SK-N-SH (cell line): ENCODE measurements at regions not wholly inside any gene's neighbourhood (a gene's known extent, or its start where the extent isn't known, plus 50 kb on each side); places are given as distances from the start of the nearest gene placed in this dataset.

Experiments used
- CTCF ChIA-PET: fragments of 300-600, 350-600 bp; formaldehyde crosslinking; extraction: SDS; loops from one replicate; lab custom pipeline; 2021; lab: Yijun Ruan, JAX
- POLR2A ChIA-PET: fragments of 350-600 bp; sonication (Branson Sonifier 250); formaldehyde crosslinking; extraction: SDS; loops from one replicate; lab custom pipeline; 2020; ENCODE audit warnings: antibody characterized with exemption, inconsistent platforms; lab: Yijun Ruan, JAX
- DNase-seq: peaks from one replicate; pipeline ENCODE4 v3.0.0; 2012
- H2AFZ ChIP-seq: fragments of 200-600 bp; sonication (generic); 2 replicates; pipeline ENCODE4 v1.8.1; 2016; ENCODE audit warnings: antibody characterized with exemption, mild to moderate bottlenecking, low read depth
- H3F3A ChIP-seq: fragments of 200-600 bp; sonication (generic); replicated peaks from 2 replicates; pipeline ENCODE3; 2016; ENCODE audit warnings: antibody characterized with exemption, mild to moderate bottlenecking; ENCODE audit not compliant: insufficient read depth
- H3K27ac ChIP-seq, 2 experiments: fragments of 200-500 bp in 1 of 2; fragments of 200-600 bp in 1 of 2; sonication (Bioruptor generic) in 1 of 2; sonication (generic), shearing (Covaris generic) in 1 of 2; 2 replicates each; pipeline versions ENCODE4 v1.5.1 to v1.6.1; 2014 to 2016; ENCODE audit warnings: low read depth in 2 of 2, inconsistent platforms in 1 of 2, low read length in 1 of 2, mild to moderate bottlenecking in 1 of 2, mixed read lengths in 1 of 2
- H3K27me3 ChIP-seq: fragments of 200-600 bp; sonication (generic), shearing (Covaris generic); 2 replicates; pipeline ENCODE4 v1.6.1; 2016; ENCODE audit warnings: mixed run types; ENCODE audit not compliant: insufficient read depth
- H3K36me3 ChIP-seq, 2 experiments: fragments of 200-500 bp in 1 of 2; fragments of 200-600 bp in 1 of 2; sonication (Bioruptor generic) in 1 of 2; sonication (generic) in 1 of 2; replicated peaks in 1 of 2; 2 replicates each; pipeline versions ENCODE3 to v1.5.1; 2014 to 2016; ENCODE audit warnings: low read length in 1 of 2, mild to moderate bottlenecking in 1 of 2; ENCODE audit not compliant: insufficient read depth in 2 of 2, control insufficient read depth in 1 of 2
- H3K4me1 ChIP-seq, 2 experiments: fragments of 200-500 bp in 1 of 2; fragments of 200-600 bp in 1 of 2; sonication (Bioruptor generic) in 1 of 2; sonication (generic), shearing (Covaris generic) in 1 of 2; 2 replicates each; pipeline versions ENCODE4 v1.5.1 to v1.6.1; 2014 to 2016; ENCODE audit warnings: low read depth in 1 of 2, low read length in 1 of 2, mixed run types in 1 of 2; ENCODE audit not compliant: insufficient read depth in 2 of 2, control insufficient read depth in 1 of 2
- H3K4me2 ChIP-seq: fragments of 200-600 bp; sonication (generic), shearing (Covaris generic); 2 replicates; pipeline ENCODE4 v1.6.1; 2017; ENCODE audit warnings: mixed run types
- H3K4me3 ChIP-seq, 2 experiments: fragments of 200-500 bp in 1 of 2; fragments of 200-600 bp in 1 of 2; sonication (Bioruptor generic) in 1 of 2; sonication (generic), shearing (Covaris generic) in 1 of 2; 2 replicates each; pipeline versions ENCODE4 v1.5.1 to v1.8.1; 2014 to 2016; ENCODE audit warnings: low read depth in 2 of 2, inconsistent platforms in 1 of 2, low read length in 1 of 2, mild to moderate bottlenecking in 1 of 2, mixed read lengths in 1 of 2, moderate library complexity in 1 of 2
- H3K79me2 ChIP-seq: fragments of 200-600 bp; sonication (generic); 2 replicates; pipeline ENCODE4 v1.8.1; 2017; ENCODE audit warnings: mild to moderate bottlenecking; ENCODE audit not compliant: insufficient read depth
- H3K9ac ChIP-seq: fragments of 200-600 bp; sonication (generic); 2 replicates; pipeline ENCODE4 v1.6.1; 2017; ENCODE audit warnings: mixed run types
- H3K9me2 ChIP-seq: fragments of 200-600 bp; sonication (generic); 2 replicates; pipeline ENCODE4 v1.6.1; 2017; ENCODE audit warnings: mixed run types
- H3K9me3 ChIP-seq: fragments of 200-600 bp; sonication (generic); 2 replicates; pipeline ENCODE4 v1.6.1; 2017; ENCODE audit warnings: mixed run types, mild to moderate bottlenecking, moderate library complexity
- H4K20me1 ChIP-seq: fragments of 200-600 bp; sonication (generic); 2 replicates; pipeline ENCODE4 v1.6.1; 2017; ENCODE audit warnings: mild to moderate bottlenecking, mixed run types; ENCODE audit not compliant: insufficient read depth
- CHD2 ChIP-seq: fragments of 150-350 bp; IDR thresholded peaks from 2 replicates; pipeline ENCODE4 v1.6.1; 2018; ENCODE audit warnings: low read length; ENCODE audit not compliant: partially characterized antibody
- CTCF ChIP-seq: fragments of 200-600 bp; sonication (generic); IDR thresholded peaks from 2 replicates; pipeline ENCODE4 v1.6.1; 2017; ENCODE audit warnings: antibody characterized with exemption, mild to moderate bottlenecking, moderate library complexity
- ELF1 ChIP-seq: IDR thresholded peaks from 2 replicates; pipeline ENCODE4 v1.4.0; 2012
- EP300 ChIP-seq, 2 experiments: IDR thresholded peaks; 2 replicates each; pipeline versions ENCODE4 v1.4.0 to v1.6.1; 2012; ENCODE audit warnings: borderline replicate concordance in 1 of 2, low read depth in 1 of 2, low read length in 1 of 2
- EZH2phosphoT487 ChIP-seq: fragments of 200-600 bp; sonication (generic); IDR thresholded peaks from 2 replicates; pipeline ENCODE4 v1.6.1; 2017; ENCODE audit warnings: low read depth, mixed run types, mild to moderate bottlenecking, antibody characterized with exemption, moderate library complexity, borderline replicate concordance
- FOSL2 ChIP-seq: IDR thresholded peaks from 2 replicates; pipeline ENCODE4 v1.4.0; 2012; ENCODE audit warnings: low read depth, mild to moderate bottlenecking, moderate library complexity, borderline replicate concordance
- FOXJ3 ChIP-seq: sonication (generic); formaldehyde crosslinking; IDR thresholded peaks from 2 replicates; pipeline ENCODE4 v1.5.1; 2020; ENCODE audit warnings: mild to moderate bottlenecking, missing genetic modification reagents
- GABPA ChIP-seq: IDR thresholded peaks from 2 replicates; pipeline ENCODE4 v1.4.0; 2012; ENCODE audit warnings: low read depth, mild to moderate bottlenecking
- GATA2 ChIP-seq: sonication (generic); formaldehyde crosslinking; IDR thresholded peaks from 2 replicates; pipeline ENCODE4 v1.5.0; 2020; ENCODE audit warnings: mild to moderate bottlenecking, missing genetic modification reagents
- IRF3 ChIP-seq: fragments of 150-350 bp; IDR thresholded peaks from 2 replicates; pipeline ENCODE4 v1.6.1; 2016; ENCODE audit warnings: mild to moderate bottlenecking, low read depth, low read length
- MEF2A ChIP-seq: IDR thresholded peaks from 2 replicates; pipeline ENCODE4 v1.4.0; 2012; ENCODE audit warnings: low read depth, borderline replicate concordance
- NFIC ChIP-seq: IDR thresholded peaks from 2 replicates; pipeline ENCODE4 v1.4.0; 2012; ENCODE audit warnings: borderline replicate concordance
- PBX3 ChIP-seq: IDR thresholded peaks from 2 replicates; pipeline ENCODE4; 2012
- POLR2AphosphoS5 ChIP-seq: IDR thresholded peaks from 2 replicates; pipeline ENCODE4 v1.6.1; 2012; ENCODE audit warnings: low read depth, low read length
- REST ChIP-seq: IDR thresholded peaks from 2 replicates; pipeline ENCODE4 v1.6.1; 2012; ENCODE audit warnings: mild to moderate bottlenecking, low read depth, low read length, moderate library complexity
- SMC3 ChIP-seq: IDR thresholded peaks from 2 replicates; pipeline ENCODE4 v1.6.1; 2012; ENCODE audit warnings: low read depth, low read length, improper control_type of control experiment
- TAF1 ChIP-seq: IDR thresholded peaks from 2 replicates; pipeline ENCODE4 v1.6.1; 2012; ENCODE audit warnings: low read depth, mild to moderate bottlenecking, low read length, moderate library complexity, borderline replicate concordance
- TCF12 ChIP-seq: IDR thresholded peaks from 2 replicates; pipeline ENCODE4 v1.4.0; 2012
- YY1 ChIP-seq: IDR thresholded peaks from 2 replicates; pipeline ENCODE4 v1.4.0; 2012; ENCODE audit warnings: low read depth, mild to moderate bottlenecking
- ZBTB33 ChIP-seq: IDR thresholded peaks from 2 replicates; pipeline ENCODE4 v1.4.0; 2012; ENCODE audit warnings: low read depth, borderline replicate concordance
- WGBS: methylation state at CpG from one replicate; pipeline ENCODE4 v1.1.6; 2017; ENCODE audit warnings: low lambda C conversion rate; 5-methylcytosine and 5-hydroxymethylcytosine counted together

- Histone ChIP-seq H3K4me3 (no peak overlapping the region), H3K4me1 (peaks cover 0 to 3% of the 10 kb centered on the region in 2 experiments; a peak in 2 of 4 replicates), H3K36me3 (no peaks in the 10 kb centered on the region), H2AFZ (no peak overlapping the region), H3F3A (no peaks in the 10 kb centered on the region), H3K9me2 (no peaks in the 10 kb centered on the region), H4K20me1 (no peaks in the 10 kb centered on the region), H3K4me2 (no peak overlapping the region), H3K9me3 (no peaks in the 10 kb centered on the region), H3K27me3 (no peaks in the 10 kb centered on the region), H3K27ac (no peak overlapping the region), H3K79me2 (no peaks in the 10 kb centered on the region), H3K9ac (no peak overlapping the region)
- ChIA-PET POLR2A (no interaction called here), CTCF (no interaction called here)
- TF ChIP-seq ZBTB33 = no peak
- no peak for TF ChIP-seq REST
- no peak for TF ChIP-seq CTCF
- TF ChIP-seq SMC3 = no peak
- TF ChIP-seq PBX3 = no peak
- TF ChIP-seq IRF3 = no peak
- TF ChIP-seq GABPA = no peak
- TF ChIP-seq NFIC = no peak
- TF ChIP-seq CHD2 = no peak
- no peak for TF ChIP-seq EZH2phosphoT487
- TF ChIP-seq TAF1 = no peak
- TF ChIP-seq YY1 = no peak
- TF ChIP-seq ELF1 = no peak
- no peak for TF ChIP-seq FOXJ3 (CRISPR knock-in tag)
- no peak for TF ChIP-seq GATA2 (CRISPR knock-in tag)
- no peak for TF ChIP-seq POLR2AphosphoS5
- TF ChIP-seq EP300 (IDR thresholded peaks at IDR 0.05; ENCODE audit: borderline replicate concordance in 1 of 2, low read depth in 1 of 2, low read length in 1 of 2) = no peak
- no peak for TF ChIP-seq TCF12
- TF ChIP-seq MEF2A = no peak
- no peak for TF ChIP-seq FOSL2
- 39% methylated on average over 3 of the region's 3 CpGs for WGBS
- no peak for DNase-seq
Measured at GRCh38 chr5:166486348-166486747, 1805.1 kb upstream of the WWC1 start.
